Neuron (in vitro differentiated cells): ENCODE measurements at regions not wholly inside any gene's neighbourhood (a gene's known extent, or its start where the extent isn't known, plus 50 kb on each side); places are given as distances from the start of the nearest gene placed in this dataset.

Source experiments
- H2AFZ ChIP-seq: one replicate; pipeline ENCODE4 v1.6.1; 2013; ENCODE audit warnings: low read depth, mild to moderate bottlenecking, inconsistent platforms, low read length, moderate library complexity
- H3K27me3 ChIP-seq: one replicate; pipeline ENCODE4 v1.6.1; 2013; ENCODE audit warnings: low read length; ENCODE audit not compliant: insufficient read depth
- H3K36me3 ChIP-seq: one replicate; pipeline ENCODE4 v1.6.1; 2013; ENCODE audit warnings: low read length; ENCODE audit not compliant: insufficient read depth
- H3K4me1 ChIP-seq: one replicate; pipeline ENCODE4 v1.6.1; 2013; ENCODE audit warnings: low read length; ENCODE audit not compliant: insufficient read depth
- H3K4me3 ChIP-seq: 2 replicates; pipeline ENCODE4 v1.5.1; 2013; ENCODE audit warnings: mild to moderate bottlenecking, low read length, moderate library complexity
- H3K9me3 ChIP-seq: one replicate; pipeline ENCODE4 v1.6.1; 2013; ENCODE audit warnings: low read length

DNA sequence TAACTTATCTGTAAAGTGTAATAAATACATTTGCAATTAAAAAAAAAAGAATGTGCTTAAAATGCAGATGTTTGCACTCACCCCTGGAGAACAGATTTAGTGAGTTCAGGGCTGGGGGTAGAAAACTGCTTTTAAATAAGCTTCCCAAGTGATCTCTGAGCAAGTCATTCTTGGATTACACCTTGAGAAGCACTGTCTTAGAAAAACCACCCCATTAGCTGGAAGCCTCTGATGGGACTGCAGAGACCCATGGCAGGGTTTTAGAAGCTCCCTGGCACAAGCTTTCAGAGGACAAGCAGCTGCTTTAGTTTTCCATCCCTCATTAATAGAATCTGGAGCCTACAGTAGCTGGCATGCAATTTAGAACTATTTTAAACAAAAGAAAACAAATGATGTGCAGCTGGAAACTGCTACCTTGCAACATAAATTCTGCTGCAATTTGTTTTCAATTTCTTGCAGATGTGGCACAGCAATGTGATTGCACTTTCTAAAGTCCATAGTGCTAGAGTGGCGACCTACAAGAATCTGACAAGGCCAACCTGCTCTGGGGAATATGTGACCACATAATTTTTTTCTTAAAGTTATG is 141.5 kb downstream of the CDC42EP3 start:
- Histone ChIP-seq H3K4me1 (no peaks in the 10 kb centered on the region), H3K36me3 (no peaks in the 10 kb centered on the region), H3K9me3 (no peaks in the 10 kb centered on the region), H3K4me3 (no peak overlapping the region), H2AFZ (no peak overlapping the region), H3K27me3 (no peaks in the 10 kb centered on the region)

- no peak overlapping the region for H3K4me3 ChIP-seq
- H3K36me3 ChIP-seq, result no peaks in the 10 kb centered on the region
Measured at GRCh38 chr2:37532503-37532902, 138.9 kb downstream of the CDC42EP3 start.

GRCh38 chr2:37537316-37537715 is 134.1 kb downstream of the CDC42EP3 start:
- Histone ChIP-seq H3K9me3 (no peaks in the 10 kb centered on the region), H3K4me1 (no peaks in the 10 kb centered on the region), H3K4me3 (no peak overlapping the region), H3K27me3 (no peaks in the 10 kb centered on the region), H2AFZ (no peak overlapping the region), H3K36me3 (no peaks in the 10 kb centered on the region)

More at GRCh38 chr2:37532503-37532902, 138.9 kb downstream of the CDC42EP3 start:
- Histone ChIP-seq H3K9me3 (no peaks in the 10 kb centered on the region), H3K27me3 (no peaks in the 10 kb centered on the region), H2AFZ (no peak overlapping the region), H3K4me1 (no peaks in the 10 kb centered on the region)

GRCh38 chr2:37541516-37541915 is 129.9 kb downstream of the CDC42EP3 start:
- H3K9me3 ChIP-seq, result no peaks in the 10 kb centered on the region
- no peaks in the 10 kb centered on the region for H3K4me1 ChIP-seq
- H3K36me3 ChIP-seq, result no peaks in the 10 kb centered on the region
- no peak overlapping the region for H3K4me3 ChIP-seq
- H2AFZ ChIP-seq, result no peak overlapping the region
- H3K27me3 ChIP-seq, result no peaks in the 10 kb centered on the region

DNA sequence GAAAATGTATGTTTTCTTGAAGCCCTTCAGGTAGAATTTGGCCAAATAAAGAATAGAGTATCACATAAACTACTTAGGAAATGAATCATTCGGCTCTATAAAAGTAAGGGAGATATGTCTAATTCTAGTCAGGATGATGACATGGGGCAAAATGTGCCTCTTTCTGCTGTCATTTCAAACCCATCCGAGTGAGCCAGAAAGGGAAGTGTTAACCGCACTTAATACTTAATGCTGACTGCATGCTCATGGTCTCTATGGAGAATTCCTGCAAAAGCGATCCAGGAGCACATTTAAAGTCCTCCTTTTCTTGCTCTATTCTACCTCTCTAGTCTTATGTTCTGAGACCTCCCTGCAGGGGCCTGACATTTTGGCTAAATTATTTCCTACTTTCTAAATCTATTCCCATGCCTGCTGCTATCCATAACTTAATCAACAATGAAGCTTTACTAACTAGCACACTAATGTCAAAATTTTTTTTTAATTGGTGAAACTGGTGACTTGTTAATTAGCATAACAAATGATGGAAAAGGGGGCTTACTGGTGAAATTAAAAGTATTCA is 127.4 kb downstream of the CDC42EP3 start:
- Histone ChIP-seq H2AFZ (no peak overlapping the region), H3K4me3 (no peak overlapping the region)

DNA sequence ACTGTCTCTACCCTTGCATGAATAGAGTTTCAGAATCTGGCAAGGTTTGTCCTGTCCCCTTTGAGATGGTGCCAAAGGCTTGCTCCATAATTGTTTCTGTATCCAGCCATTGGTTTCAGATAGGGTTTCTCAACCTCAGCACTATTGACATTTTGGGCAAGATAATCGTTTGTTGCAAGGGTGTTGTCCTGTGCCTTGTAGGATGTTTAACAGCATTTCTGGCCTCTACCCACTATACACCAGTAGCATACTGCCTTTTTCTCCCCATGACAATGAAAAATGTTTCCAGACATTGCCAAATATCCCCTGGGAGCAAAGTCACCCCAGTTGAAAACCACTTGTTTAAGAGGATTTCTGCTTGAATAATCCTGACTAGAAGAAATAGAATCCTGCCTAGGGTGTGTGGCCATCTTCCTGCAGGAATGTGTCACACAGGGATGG is 126.8 kb downstream of the CDC42EP3 start:
- no peak overlapping the region for H2AFZ ChIP-seq
- no peaks in the 10 kb centered on the region for H3K9me3 ChIP-seq
- no peak overlapping the region for H3K4me3 ChIP-seq
- H3K4me1 ChIP-seq, result no peaks in the 10 kb centered on the region
- H3K36me3 ChIP-seq, result no peaks in the 10 kb centered on the region
- H3K27me3 ChIP-seq, result no peaks in the 10 kb centered on the region

More for the DNA sequence above, 127.4 kb downstream of the CDC42EP3 start:
- Histone ChIP-seq H3K4me1 (no peaks in the 10 kb centered on the region), H3K9me3 (no peaks in the 10 kb centered on the region), H3K36me3 (no peaks in the 10 kb centered on the region), H3K27me3 (no peaks in the 10 kb centered on the region)

DNA sequence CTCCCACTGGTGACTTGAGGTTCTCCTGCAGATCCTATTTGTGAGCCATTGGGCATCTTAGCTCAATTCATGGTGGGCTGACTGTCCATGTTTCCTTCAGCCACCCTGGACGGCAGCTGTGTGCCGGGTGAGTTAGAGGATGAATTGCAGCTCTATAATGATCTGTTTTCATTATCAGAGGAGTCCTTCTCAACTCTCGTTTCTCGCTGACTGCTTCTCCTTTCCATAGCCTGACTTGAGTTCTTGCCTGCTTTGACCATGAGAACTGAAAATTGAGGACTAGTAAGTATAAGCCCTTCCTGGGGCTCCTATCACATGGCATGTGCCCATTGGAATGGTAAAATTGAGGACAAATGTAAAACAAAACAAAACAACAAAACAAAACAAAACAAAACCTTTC is 121.8 kb downstream of the CDC42EP3 start:
- Histone ChIP-seq H3K4me1 (no peaks in the 10 kb centered on the region), H3K4me3 (no peak overlapping the region), H3K36me3 (no peaks in the 10 kb centered on the region), H2AFZ (no peak overlapping the region), H3K9me3 (no peaks in the 10 kb centered on the region), H3K27me3 (no peaks in the 10 kb centered on the region)

DNA sequence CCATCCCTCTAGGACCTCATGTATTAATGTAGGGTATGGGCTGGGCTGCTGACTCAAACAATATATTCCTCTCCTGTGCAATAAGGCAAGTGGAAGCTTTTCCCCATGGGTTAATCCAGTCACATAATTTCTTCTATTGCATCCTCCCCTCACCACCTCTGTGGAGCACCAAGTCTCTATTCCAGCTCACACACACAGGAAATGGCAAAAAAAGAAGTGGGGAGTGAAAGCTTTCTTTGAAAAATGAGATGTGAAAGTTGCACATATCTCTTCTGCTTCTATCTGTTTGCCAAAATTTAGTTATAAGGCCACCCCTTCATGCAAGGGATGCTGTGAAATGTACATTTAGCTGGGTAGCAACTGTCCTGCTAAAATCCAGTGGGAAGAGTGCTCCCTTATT is 121.3 kb downstream of the CDC42EP3 start:
- no peaks in the 10 kb centered on the region for H3K27me3 ChIP-seq
- H3K4me3 ChIP-seq, result no peak overlapping the region
- H3K36me3 ChIP-seq, result no peaks in the 10 kb centered on the region
- no peak overlapping the region for H2AFZ ChIP-seq
- no peaks in the 10 kb centered on the region for H3K4me1 ChIP-seq
- no peaks in the 10 kb centered on the region for H3K9me3 ChIP-seq

GRCh38 chr2:37551783-37552182 is 119.7 kb downstream of the CDC42EP3 start:
- Histone ChIP-seq H3K4me3 (no peak overlapping the region), H2AFZ (no peak overlapping the region), H3K27me3 (no peaks in the 10 kb centered on the region), H3K4me1 (no peaks in the 10 kb centered on the region), H3K36me3 (no peaks in the 10 kb centered on the region), H3K9me3 (no peaks in the 10 kb centered on the region)

DNA sequence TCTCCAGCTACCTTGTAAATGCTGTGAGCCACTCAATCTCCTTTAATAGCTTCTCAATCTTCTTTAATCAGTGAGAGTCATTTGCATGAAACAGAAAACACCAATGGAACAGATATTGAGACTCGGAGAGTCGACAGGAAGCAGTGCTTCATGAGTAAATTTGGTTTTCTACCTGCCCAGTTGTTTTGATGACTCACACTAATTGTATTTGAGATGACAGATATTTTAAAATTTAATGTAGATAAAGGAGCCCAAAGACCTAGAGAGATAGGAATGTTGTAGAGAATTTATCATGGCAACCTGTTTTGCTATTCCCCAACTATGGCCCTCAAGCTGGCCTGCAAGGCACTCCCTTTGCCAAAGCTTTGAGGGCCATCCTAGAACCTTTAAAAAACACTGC is 119.1 kb downstream of the CDC42EP3 start:
- Histone ChIP-seq H3K27me3 (no peaks in the 10 kb centered on the region), H3K9me3 (no peaks in the 10 kb centered on the region), H3K4me1 (no peaks in the 10 kb centered on the region), H3K4me3 (no peak overlapping the region), H2AFZ (no peak overlapping the region), H3K36me3 (no peaks in the 10 kb centered on the region)

- H3K4me3 ChIP-seq, result no peak overlapping the region
- H3K4me1 ChIP-seq, result no peaks in the 10 kb centered on the region
- no peaks in the 10 kb centered on the region for H3K9me3 ChIP-seq
- no peaks in the 10 kb centered on the region for H3K36me3 ChIP-seq
- no peaks in the 10 kb centered on the region for H3K27me3 ChIP-seq
- H2AFZ ChIP-seq, result no peak overlapping the region
Measured at GRCh38 chr2:37553411-37554154, 117.9 kb downstream of the CDC42EP3 start.

GRCh38 chr2:37554155-37554510 is 117.3 kb downstream of the CDC42EP3 start:
- Histone ChIP-seq H3K27me3 (no peaks in the 10 kb centered on the region), H3K36me3 (no peaks in the 10 kb centered on the region), H3K4me1 (no peaks in the 10 kb centered on the region), H3K4me3 (no peak overlapping the region), H3K9me3 (no peaks in the 10 kb centered on the region), H2AFZ (no peak overlapping the region)

- Histone ChIP-seq H3K9me3 (no peaks in the 10 kb centered on the region), H3K27me3 (no peaks in the 10 kb centered on the region), H2AFZ (no peak overlapping the region), H3K4me1 (no peaks in the 10 kb centered on the region), H3K4me3 (no peak overlapping the region), H3K36me3 (no peaks in the 10 kb centered on the region)
Measured at GRCh38 chr2:37554687-37555086, 116.8 kb downstream of the CDC42EP3 start.
